ENCODE measurements at regions not wholly inside any gene's neighbourhood (a gene's known extent, or its start where the extent isn't known, plus 50 kb on each side); places are given as distances from the start of the nearest gene placed in this dataset.

DNA sequence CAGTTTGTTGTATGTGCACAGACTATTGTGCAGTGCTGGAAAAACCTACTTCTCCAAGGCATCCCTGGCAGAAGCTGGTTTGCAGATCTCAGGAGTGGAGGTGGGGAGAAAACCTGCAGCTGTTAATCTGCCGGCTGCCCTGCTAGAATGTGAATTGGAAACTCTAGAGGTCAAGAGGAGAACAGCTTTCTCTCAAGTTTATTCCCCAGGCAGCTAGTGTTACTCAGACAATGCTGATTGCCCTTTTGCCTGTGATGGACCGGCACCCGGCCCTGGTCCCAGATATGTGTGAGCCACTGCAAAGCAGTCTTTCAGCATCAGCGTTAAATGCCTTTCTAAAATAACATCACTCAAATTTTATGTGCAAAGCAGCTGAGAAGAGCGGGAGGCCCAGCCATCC is 129.7 kb upstream of the TPM1 start:
- TF ChIP-seq, protein P1, sequence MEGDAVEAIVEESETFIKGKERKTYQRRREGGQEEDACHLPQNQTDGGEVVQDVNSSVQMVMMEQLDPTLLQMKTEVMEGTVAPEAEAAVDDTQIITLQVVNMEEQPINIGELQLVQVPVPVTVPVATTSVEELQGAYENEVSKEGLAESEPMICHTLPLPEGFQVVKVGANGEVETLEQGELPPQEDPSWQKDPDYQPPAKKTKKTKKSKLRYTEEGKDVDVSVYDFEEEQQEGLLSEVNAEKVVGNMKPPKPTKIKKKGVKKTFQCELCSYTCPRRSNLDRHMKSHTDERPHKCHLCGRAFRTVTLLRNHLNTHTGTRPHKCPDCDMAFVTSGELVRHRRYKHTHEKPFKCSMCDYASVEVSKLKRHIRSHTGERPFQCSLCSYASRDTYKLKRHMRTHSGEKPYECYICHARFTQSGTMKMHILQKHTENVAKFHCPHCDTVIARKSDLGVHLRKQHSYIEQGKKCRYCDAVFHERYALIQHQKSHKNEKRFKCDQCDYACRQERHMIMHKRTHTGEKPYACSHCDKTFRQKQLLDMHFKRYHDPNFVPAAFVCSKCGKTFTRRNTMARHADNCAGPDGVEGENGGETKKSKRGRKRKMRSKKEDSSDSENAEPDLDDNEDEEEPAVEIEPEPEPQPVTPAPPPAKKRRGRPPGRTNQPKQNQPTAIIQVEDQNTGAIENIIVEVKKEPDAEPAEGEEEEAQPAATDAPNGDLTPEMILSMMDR (conservative IDR thresholded peaks at IDR 0.05; ENCODE audit: low read depth, low read length): no peak
- TF ChIP-seq EZH2 (IDR thresholded peaks at IDR 0.05; ENCODE audit: borderline replicate concordance, low read depth, low read length, poor library complexity, severe bottlenecking): no peak

Data from A673 (cell line).